ENCODE measurements at regions not wholly inside any gene's neighbourhood (a gene's known extent, or its start where the extent isn't known, plus 50 kb on each side); places are given as distances from the start of the nearest gene placed in this dataset.

GRCh38 chr2:145203891-145204290 lies 684.0 kb upstream of the ZEB2 start:
- Histone ChIP-seq H3K23ac (ENCODE audit: insufficient read length, low read depth, low read length) (no peak overlapping the region), H2AK5ac (ENCODE audit: insufficient read length, low read length) (no peak overlapping the region), H3K9ac (ENCODE audit: extremely low read depth, insufficient read length, low read length) (no peak overlapping the region), H3K4me1 (ENCODE audit: insufficient read depth, low read length) (no peaks in the 10 kb centered on the region), H3K4ac (ENCODE audit: low read depth, low read length) (no peak overlapping the region), H4K20me1 (ENCODE audit: control insufficient read depth, insufficient read depth, insufficient read length) (no peaks in the 10 kb centered on the region), H3K27me3 (ENCODE audit: insufficient read depth, low read length) (no peaks in the 10 kb centered on the region), H3T11ph (ENCODE audit: low read length) (no peak overlapping the region), H4K8ac (replicated peaks; ENCODE audit: insufficient read length, low read depth, low read length) (no peak overlapping the region), H2AFZ (ENCODE audit: low read length) (no peak overlapping the region), H2BK120ac (ENCODE audit: low read depth, low read length, poor library complexity, severe bottlenecking) (no peak overlapping the region), H3K27ac (ENCODE audit: insufficient read length, low read depth, low read length) (no peak overlapping the region), H2BK15ac (ENCODE audit: low read depth, low read length) (no peak overlapping the region), H3K79me1 (ENCODE audit: insufficient read depth, low read depth, low read length, poor library complexity, severe bottlenecking) (no peaks in the 10 kb centered on the region), H4K5ac (ENCODE audit: insufficient read length, low read depth, low read length) (no peak overlapping the region), H3K9me3 (ENCODE audit: control insufficient read depth, low read depth, low read length) (no peaks in the 10 kb centered on the region), H3K18ac (ENCODE audit: insufficient read length, low read depth, low read length) (no peak overlapping the region), H3K23me2 (ENCODE audit: insufficient read length, low read depth, low read length, poor library complexity, severe bottlenecking) (no peaks in the 10 kb centered on the region), H4K91ac (ENCODE audit: insufficient read length, low read depth, low read length) (no peak overlapping the region), H3K14ac (ENCODE audit: insufficient read depth, low read length) (no peak overlapping the region), H3K4me2 (ENCODE audit: insufficient read depth, insufficient read length, low read length) (no peak overlapping the region), H2BK20ac (ENCODE audit: low read depth, low read length, poor library complexity, severe bottlenecking) (no peak overlapping the region), H3K56ac (ENCODE audit: insufficient read length, low read depth, low read length) (no peak overlapping the region), H3K79me2 (ENCODE audit: insufficient read depth, low read length) (no peaks in the 10 kb centered on the region), H2BK12ac (ENCODE audit: insufficient read length, low read depth, low read length) (no peak overlapping the region), H2BK5ac (ENCODE audit: insufficient read length, low read length) (no peak overlapping the region)
- WGBS (ENCODE audit: extremely low coverage, insufficient read length, low lambda C conversion rate), result no CpG with 5 or more reads among the region's 2 CpGs
- H3K27ac Mint-ChIP-seq, result no peak overlapping the region
- no peaks in the 10 kb centered on the region for H3K36me3 Mint-ChIP-seq (ENCODE audit: insufficient read depth in 1 of 3, low read depth in 3 of 3)
- peaks cover 0 to 2% of the 10 kb centered on the region in 2 experiments; a peak in 2 of 4 replicates for H3K4me1 Mint-ChIP-seq
- no peaks in the 10 kb centered on the region for H3K9me3 Mint-ChIP-seq
- H3K4me3 Mint-ChIP-seq, result no peak overlapping the region
- no peaks in the 10 kb centered on the region for H3K27me3 Mint-ChIP-seq (ENCODE audit: low read depth)
- no peak for DNase-seq
- no peak for TF ChIP-seq CTCF (conservative IDR thresholded peaks at IDR 0.05)
